GM10248 (cell line): ENCODE measurements at regions not wholly inside any gene's neighbourhood (a gene's known extent, or its start where the extent isn't known, plus 50 kb on each side); places are given as distances from the start of the nearest gene placed in this dataset.

Experiments used
- CTCF ChIA-PET: fragments of 300-600 bp; sonication (Branson Sonifier 250); formaldehyde crosslinking; extraction: SDS; loops from one replicate; lab custom pipeline; 2021; ENCODE audit warnings: antibody characterized with exemption; lab: Yijun Ruan, JAX
- POLR2A ChIA-PET: fragments of 350-650 bp; sonication (Branson Sonifier 250); formaldehyde crosslinking; extraction: SDS; loops from one replicate; lab custom pipeline; 2020; ENCODE audit warnings: antibody characterized with exemption; lab: Yijun Ruan, JAX
- DNase-seq: peaks from one replicate; pipeline ENCODE4 v3.0.0; 2012; ENCODE audit errors: extremely low spot score
- TF ChIP-seq, protein P1 (sequence below): IDR thresholded peaks from 2 replicates; pipeline ENCODE4 v1.5.1; 2012; ENCODE audit warnings: mild to moderate bottlenecking, low read depth; ENCODE audit errors: extremely low read depth, missing control alignments, control extremely low read depth

DNA sequence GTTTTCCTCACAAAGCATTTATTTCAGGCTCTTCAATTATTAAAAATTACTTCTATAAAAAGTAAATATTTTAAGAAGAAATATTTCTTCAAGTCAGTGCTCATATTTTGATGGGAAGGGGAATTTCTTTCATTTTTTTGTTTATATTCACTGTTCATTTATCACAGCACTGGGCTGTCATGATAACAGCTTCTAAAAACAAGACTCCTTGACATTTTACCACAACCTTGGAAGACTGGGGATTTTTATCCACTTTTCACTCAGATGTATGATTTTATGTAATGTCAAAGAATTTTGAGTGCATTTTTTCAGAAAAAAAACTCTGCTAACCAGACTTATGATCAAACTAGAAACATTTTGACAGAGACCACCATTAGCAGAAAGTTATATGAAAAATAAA is 149.7 kb downstream of the PHLDA1 start:
- CTCF ChIA-PET, result interaction anchor here (0.6 to 1.8 kb wide), 3 partner anchors 9 to 27 kb away, joined by 3 to 5 read pairs (median 3); no protein-coding TSS in a partner anchor
- no peak for DNase-seq
- TF ChIP-seq, protein P1, sequence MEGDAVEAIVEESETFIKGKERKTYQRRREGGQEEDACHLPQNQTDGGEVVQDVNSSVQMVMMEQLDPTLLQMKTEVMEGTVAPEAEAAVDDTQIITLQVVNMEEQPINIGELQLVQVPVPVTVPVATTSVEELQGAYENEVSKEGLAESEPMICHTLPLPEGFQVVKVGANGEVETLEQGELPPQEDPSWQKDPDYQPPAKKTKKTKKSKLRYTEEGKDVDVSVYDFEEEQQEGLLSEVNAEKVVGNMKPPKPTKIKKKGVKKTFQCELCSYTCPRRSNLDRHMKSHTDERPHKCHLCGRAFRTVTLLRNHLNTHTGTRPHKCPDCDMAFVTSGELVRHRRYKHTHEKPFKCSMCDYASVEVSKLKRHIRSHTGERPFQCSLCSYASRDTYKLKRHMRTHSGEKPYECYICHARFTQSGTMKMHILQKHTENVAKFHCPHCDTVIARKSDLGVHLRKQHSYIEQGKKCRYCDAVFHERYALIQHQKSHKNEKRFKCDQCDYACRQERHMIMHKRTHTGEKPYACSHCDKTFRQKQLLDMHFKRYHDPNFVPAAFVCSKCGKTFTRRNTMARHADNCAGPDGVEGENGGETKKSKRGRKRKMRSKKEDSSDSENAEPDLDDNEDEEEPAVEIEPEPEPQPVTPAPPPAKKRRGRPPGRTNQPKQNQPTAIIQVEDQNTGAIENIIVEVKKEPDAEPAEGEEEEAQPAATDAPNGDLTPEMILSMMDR, result no peak
- POLR2A ChIA-PET, result no interaction called here

DNA sequence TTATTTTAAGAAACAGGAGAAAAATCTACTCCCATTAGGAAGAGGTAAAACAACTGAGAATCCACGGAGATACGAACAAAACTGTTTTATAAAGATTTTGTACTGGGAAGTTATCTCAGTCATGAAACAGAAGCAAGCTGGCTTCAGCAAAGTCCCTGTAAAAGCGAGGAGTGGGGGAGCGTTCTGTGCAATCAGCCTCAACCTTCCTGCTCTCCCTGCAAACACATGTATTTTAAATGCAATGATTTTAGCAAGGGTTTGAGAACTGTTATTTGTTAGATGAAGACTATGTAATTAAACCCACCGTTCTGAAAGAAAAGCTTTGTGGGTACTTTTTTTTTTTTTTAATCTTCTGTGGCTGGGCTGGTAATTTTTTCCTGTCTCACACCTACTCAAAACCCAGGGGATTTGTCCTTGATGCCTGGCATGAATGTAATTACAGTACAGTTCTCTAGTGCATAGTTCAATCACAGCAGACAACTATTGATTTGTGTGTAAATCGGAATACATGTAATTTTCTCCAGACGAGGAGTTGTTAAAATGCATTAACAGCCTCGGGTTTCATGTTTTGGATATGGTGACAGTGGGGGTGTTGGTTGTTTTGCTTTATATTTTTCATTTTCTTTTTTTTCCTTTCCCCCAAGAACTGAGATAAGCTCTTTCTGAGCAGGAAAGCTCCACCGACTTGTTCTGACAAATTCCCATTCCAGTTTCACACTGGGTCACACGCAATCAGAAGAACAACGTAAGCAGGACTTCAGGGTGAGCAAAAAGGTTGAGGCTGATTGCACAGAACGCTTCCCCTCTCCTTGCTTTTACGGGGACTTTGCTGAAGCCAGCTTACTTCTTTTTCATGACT is 153.6 kb downstream of the PHLDA1 start:
- CTCF ChIA-PET, result interaction anchor here (1.5 to 1.8 kb wide), 2 partner anchors 10 to 18 kb away, joined by 4 to 6 read pairs; no protein-coding TSS in a partner anchor
- TF ChIP-seq, protein P1, result no peak
- POLR2A ChIA-PET, result no interaction called here
- no peak for DNase-seq

DNA sequence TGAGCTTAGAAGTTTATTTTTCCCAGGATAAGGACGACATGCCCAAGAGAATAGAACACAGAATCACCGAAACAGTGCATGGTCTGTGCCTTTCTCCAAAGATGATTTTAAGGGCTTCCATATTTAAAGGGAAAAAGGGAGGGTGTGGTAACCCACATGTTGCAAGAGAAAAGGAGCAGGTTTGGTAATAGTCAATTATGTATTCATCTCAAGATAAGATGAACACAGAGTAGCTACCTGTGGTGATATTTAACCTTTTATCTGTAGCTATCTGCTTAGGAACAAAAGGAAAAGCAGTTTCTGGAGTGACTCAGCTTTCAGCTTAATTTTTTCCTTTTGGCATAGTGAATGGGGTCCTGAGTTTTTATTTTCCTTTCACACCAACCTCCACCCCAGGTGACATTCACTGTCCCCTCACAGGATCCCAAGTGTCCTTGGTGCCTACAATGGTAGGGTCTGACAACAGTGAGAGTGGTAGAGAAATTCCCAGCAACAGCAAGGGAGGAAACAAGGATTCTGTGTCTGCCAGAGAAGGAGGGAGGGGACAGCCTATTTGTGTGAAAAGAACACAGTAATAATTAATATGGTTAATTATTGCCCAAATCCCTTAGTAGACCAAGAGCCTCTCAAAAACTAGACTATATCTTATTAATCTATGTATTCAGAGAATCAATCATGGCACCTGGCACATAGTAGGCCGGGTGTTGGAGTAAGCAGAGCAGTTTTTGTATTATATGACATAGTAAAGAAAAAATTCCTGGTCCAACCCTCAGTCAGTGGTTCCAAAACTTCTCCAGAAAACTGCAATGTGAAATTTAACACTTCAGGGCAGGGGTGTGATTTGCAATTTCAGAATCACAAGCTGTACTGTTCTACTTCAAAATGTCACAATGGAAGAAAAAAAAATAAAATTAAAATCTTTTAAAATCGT is 154.5 kb downstream of the PHLDA1 start:
- CTCF ChIA-PET, result interaction anchor here (1.1 kb wide), 1 partner anchor 8 kb away, joined by 5 read pairs; no protein-coding TSS in a partner anchor
- no peak for DNase-seq
- TF ChIP-seq, protein P1, result no peak
- POLR2A ChIA-PET, result no interaction called here

DNA sequence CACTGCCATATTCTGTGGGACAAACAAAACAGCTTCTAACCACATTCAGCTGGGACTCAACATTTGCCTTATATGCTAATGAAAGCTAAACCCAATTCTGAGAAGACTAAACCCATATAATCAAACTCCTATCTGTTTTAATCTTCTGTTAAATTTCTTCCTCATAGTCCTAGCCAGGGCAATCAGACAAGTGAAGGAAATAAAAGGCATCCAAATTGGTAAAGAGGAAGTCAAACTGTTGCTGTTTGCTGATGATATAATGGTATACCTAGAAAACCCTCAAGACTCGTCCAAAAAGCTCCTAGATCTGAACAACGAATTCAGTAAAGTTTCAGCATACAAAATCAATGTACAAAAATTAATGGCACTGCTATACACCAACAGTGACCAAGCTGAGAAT is 157.1 kb downstream of the PHLDA1 start:
- TF ChIP-seq, protein P1, result no peak
- DNase-seq, result no peak
- CTCF ChIA-PET, result interaction anchor here (0.8 to 1.7 kb wide), 3 partner anchors 11 to 30 kb away, joined by 3 to 4 read pairs (median 3); no protein-coding TSS in a partner anchor
- POLR2A ChIA-PET, result no interaction called here

DNA sequence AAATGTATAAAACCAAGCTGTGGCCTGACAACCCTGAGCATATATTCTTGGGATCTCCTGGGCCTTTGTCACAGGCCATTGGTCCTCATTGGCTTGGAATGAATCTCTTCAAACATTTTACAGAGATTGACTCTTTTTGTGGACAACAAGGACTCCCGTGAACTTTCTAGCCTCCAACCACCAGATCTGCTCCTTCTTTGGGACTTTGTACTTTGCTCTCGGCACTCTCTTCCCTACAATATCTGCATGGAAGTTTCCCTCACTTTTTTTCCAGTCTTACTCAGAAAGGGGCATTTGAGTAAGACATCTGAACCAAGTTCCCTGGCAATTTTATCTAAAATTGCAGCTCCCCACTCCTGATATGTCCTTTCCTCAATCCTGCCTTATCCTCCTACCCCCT is 158.8 kb downstream of the PHLDA1 start:
- ChIA-PET POLR2A (no interaction called here), CTCF (interaction anchor here (0.9 kb wide), 1 partner anchor 44 kb away, joined by 3 read pairs; no protein-coding TSS in a partner anchor)
- TF ChIP-seq, protein P1, result no peak
- DNase-seq, result no peak

DNA sequence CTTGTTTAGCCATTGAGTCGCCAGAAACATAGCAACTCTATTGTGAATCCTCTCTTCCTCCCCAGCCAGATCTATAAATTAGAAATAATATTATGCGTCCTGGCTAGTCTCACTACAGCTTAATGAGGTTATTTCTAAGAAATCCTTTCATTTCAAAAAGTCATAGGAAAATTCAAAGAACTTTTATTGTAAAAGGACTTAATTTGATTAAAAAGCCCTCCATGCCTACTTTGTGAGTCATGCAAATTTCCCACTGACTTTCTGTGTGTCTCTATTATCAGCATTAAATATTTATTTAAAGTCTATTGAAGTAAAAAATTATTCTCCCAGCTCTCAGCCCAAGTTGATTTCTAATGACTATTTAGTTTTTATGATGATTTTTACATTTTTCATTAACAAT is 160.7 kb downstream of the PHLDA1 start:
- ChIA-PET CTCF (interaction anchor here (1.2 to 2.1 kb wide), 2 partner anchors 11 to 29 kb away, joined by 3 to 5 read pairs; no protein-coding TSS in a partner anchor), POLR2A (interaction anchor here (0.6 kb wide), 1 partner anchor 64 kb away, joined by 6 read pairs; no protein-coding TSS in a partner anchor)
- DNase-seq, result no peak
- TF ChIP-seq, protein P1, result no peak
